ENCODE measurements at regions not wholly inside any gene's neighbourhood (a gene's known extent, or its start where the extent isn't known, plus 50 kb on each side); places are given as distances from the start of the nearest gene placed in this dataset.

DNA sequence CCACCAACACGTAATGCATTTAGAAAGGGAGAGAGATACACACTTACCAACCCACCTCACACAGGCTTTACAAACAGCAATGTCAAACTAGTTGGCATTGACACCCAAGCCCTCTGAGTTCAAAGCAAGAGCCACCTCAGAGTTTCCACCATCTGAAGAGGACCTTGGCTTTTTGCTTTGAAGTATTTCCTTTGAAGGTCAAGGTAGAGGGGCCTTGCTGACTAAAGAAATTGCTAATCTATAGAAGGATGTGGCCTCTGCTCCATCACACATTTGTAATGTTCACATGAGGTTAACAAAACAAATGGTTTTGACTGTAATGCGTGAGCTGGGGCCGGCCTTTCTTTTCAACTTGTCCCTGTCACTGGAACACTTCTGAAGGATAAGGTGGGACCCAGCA is 117.7 kb downstream of the POLR2M start:
- DNase-seq = no peak

DNA sequence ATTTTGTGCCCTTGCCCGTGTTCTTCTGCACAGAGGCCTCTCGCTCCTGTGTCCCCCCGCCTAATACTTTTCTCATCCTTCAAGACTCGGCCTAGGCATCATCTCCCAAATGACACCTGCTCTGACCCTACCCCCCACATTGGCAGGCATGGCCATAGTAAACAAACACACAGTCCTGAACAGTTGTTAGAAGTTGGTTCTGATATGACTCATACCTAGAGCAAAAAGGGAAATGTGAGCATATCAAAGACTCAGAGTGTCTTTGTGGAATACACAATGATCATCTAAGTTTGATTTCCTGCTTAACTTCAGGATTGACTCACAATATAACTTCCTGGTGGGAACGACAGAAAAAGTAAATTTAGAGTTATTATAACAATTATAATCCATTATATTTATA is 120.5 kb downstream of the POLR2M start:
- DNase-seq = no peak

DNA sequence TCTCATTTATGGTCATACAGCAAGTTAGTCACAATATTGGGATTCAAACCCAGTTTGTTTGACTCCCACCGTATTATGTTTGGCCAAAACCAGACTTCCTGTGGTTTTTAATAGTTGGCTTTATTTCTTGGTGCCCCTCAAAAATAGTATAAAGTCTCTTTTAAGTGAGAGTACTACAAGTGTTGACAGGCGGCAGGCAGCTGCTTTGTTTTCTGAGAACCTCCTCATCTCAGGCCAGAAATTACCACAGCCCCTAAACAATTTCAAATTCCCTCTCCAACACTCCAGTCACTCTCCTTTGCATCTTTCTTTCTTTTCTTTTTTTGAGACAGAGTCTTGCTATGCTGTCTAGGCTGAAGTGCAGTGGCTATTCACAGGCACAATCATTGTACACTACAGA is 121.5 kb downstream of the POLR2M start:
- no peak for DNase-seq

DNA sequence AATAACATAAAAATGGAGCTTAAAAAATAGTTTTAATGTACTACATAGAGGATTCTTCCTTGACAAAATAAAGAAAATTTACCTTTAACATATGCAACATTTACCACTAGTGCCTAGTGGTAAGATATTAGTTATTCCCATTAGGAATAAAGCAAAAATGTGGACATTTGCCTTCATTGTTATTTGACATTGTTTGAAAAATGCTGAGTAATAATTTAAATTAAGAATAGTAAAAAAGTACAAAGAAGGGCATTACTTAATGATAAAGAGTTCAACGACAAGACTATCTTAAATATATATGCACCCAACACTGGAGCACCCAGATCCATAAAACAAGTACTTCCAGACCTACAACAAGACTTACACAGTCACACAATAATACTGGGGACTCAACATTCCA is 125.7 kb downstream of the POLR2M start:
- no peak for DNase-seq

DNA sequence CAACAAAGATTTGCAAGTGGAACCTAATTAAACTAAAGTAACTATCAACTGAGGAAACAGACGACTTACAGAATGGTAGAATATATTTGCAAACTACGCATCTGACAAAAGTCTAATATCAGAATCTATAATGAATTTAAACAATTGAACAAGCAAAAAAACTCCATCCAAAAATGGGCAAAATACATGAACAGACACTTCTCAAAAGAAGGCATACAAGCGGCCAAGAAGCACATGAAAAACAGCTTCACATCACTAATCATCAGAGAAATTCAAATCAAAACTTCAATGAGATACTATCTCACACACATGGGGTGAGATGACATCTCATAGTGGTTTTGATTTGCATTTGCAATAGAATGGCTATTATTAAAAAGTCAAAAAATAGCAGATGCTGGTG is 128.6 kb downstream of the POLR2M start:
- DNase-seq = no peak

DNA sequence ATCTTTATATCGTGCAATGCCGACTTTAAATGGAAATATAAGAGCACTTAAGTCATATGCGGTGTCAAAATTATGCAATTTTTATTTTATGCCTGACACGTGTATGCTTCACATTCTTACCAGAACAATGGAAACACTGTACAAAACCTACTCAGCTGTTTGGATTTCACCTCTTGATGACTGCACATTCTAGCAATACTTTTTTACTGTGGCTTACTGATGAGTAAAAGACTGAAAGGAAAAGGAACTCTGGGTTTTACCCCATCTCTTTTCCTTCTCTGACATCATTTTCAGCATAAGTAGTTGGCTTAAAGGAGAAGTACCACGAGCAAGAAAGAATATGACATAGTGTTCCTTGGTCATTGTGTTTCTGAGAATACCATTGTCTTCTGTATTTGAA is 142.8 kb downstream of the POLR2M start:
- DNase-seq = no peak

DNA sequence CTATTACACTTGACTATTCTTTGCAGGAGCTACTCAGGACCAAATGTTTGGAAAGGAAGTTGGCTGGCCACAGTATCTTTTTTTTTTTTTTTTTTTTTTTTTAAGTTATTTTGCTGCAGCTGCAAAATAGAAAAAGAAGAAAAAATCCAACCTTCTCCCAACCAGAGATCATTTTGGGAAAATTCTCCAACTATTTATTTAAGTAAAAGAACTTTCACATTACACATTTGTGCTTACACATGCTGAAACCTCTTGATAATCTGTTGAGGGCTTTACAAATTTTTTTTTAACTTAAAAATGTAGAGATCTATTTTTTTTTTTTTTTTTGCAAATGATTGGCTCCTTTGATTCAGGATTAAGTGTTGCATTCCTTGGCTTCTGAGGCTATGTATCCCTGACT is 148.0 kb downstream of the POLR2M start:
- DNase-seq = no peak

DNA sequence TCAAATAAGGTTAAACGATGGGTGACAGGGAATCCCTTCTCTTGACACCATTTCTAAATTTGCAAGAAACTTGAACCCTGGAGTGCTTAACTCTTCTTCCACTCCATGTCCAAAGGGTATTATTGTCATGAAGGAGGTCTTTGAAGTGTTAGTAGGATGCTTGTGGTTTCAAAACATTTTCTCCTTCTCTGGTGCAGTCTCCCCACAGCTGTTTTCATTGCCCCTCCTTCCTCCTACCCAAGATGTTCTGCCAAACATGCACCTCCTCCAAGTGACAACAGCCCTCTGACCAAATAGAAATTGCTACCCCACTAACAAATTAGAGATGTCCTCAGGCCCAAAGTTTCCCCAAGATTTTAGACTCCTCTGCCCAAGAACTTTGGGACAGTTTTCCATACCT is 151.4 kb downstream of the POLR2M start:
- no peak for DNase-seq

DNA sequence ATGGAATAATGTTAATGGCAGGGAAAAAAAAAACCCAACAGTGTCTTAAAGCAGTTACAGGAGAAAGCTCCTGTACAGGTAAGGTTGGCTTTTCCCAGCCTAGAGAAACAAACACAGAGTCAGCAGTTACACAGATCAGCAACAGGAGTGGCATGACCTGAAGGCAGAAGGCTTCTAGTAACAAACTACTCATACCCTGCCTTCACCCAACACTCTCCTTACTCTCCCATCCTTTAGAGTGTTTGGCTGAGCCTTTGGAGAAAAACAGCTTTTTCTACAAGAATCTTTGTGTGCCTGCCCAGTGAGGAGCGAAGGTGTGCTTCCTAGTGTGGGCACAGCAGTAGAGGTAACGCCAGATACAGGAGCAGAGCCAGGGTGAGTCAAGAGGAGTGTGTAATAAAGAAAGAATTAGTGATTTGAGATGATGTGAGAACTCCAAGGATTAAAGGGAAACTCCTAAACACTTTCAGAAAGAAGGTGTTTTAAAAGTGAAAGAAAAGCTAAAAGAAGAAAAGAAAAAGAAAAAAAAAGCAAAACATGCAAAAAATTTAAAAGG is 152.7 kb downstream of the POLR2M start:
- DNase-seq = no peak

DNA sequence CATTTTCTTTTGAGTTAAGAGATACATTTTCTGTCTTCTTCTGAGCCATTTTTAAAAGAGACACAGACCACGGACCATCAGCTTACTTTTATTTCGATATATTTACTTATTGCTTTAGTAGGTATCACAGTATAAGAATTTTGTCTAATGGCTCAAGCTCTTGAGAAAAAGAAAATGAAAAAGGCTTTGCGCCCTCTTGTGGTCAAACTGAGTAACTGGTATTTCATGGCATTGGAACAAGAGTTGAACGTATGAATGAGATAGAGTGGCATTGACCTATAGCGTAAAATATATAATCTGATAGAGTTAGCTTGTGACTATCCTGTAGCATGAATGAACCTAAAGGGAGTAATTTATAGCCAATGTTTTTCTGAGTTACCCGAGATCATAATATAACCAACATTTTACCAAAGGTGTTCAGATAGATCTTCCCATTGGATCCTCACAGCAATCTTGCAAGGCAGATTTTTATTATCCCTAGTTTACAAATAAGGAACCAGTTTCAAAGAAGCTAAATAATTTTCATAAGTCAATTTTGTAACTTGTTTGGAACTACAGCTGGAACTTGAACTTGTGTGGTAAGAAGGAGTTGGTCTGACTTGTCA is 154.6 kb downstream of the POLR2M start:
- DNase-seq = peak; percentile 46

DNA sequence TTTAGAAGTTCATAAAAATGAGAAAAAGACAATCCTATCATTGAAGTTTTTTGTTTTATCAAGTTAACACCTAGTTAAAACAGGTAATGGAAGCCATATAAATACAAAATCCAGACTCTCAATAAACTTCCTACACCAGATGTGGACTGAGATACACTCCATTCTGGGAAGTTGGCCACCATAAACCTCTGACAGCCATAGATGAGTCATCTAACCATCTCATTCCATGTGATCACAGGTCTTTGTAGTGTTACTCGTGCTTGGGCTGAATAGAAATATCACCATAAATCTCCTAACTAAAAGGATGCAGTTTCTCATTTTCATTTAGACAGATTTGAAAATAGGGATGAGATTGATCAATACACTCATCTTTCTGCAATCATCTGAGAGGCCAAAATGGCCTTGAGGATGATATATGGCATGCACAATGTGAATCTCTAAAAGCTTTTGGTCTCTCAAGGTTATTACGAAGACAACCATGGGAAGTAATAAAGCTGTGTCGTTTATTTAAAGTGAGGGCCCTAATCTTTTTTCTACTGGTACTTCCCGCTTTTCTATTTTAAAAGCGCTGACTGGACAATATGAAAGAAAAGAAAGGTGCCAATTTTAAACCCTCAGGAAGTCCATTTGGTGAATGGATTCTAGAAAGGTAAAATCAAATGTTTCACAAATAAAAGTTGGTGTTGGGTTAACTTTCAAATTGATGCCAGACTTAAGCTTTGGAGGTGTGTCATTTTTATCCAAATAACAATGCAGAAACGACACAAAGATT is 155.5 kb downstream of the POLR2M start:
- no peak for DNase-seq

DNA sequence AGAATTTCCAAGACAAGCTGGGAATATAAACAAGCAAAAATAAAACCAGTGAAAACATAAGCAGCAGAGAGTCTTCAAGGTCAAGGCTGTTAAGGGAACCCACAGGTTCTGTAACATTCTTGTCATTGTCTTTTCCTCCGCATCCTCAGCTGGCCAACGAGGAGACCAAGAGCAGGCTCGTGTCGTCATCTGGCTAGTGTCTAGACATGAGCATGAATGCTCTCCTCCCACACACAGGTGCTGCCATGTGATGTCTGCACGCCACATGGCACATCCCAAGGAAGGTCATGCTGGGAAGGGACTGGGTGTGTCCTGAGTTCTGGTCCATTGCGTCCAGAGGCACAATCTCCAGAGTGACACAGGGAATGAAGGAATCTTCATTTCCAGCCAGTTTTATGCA is 156.2 kb downstream of the POLR2M start:
- no peak for DNase-seq

DNA sequence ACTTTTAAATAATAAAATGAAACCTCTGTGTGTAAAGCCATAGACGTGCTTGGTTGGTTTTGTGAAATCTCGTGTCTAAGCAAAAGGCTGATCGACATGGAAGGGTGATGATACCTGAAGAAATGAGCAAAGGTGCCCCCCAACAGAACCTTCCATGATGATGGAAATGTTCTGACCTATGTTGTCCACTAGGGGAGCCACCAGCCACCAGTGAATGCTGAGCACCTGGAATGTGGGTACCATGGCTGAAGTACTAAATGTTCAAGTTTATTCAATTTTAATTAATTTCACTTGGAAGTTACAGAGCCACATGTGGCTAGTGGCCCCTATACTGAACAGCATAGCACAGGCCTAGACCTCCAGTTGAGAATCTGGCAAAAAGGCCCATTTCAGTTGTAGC is 158.8 kb downstream of the POLR2M start:
- DNase-seq = no peak

DNA sequence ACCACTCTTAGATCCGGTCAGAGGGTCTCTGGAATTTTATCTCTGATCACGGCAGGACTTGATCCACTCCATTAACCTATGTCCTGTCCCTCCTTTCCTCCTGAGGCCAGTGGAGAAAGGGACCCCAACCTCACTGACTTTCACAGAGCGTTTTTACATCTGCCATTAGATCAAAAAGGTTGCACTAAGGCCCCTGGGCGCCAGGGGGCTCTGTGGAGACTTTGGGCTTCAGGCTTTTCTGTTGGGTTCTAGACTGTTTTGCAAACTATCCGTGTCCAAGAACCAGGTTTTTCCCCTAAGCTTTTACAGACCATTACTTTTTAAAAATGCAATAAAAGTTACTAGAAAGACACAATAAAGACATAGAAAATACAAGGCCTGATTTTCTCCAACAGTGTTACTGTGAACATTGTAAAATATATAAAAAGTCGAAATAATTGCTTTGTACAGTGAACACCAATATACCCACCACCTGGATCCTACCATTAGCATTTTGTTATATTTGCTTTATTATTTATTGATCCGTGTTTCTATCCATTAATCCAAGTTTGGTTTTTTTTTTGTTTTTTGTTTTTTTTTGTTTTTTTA is 159.7 kb downstream of the POLR2M start:
- peak; percentile 47 for DNase-seq

DNA sequence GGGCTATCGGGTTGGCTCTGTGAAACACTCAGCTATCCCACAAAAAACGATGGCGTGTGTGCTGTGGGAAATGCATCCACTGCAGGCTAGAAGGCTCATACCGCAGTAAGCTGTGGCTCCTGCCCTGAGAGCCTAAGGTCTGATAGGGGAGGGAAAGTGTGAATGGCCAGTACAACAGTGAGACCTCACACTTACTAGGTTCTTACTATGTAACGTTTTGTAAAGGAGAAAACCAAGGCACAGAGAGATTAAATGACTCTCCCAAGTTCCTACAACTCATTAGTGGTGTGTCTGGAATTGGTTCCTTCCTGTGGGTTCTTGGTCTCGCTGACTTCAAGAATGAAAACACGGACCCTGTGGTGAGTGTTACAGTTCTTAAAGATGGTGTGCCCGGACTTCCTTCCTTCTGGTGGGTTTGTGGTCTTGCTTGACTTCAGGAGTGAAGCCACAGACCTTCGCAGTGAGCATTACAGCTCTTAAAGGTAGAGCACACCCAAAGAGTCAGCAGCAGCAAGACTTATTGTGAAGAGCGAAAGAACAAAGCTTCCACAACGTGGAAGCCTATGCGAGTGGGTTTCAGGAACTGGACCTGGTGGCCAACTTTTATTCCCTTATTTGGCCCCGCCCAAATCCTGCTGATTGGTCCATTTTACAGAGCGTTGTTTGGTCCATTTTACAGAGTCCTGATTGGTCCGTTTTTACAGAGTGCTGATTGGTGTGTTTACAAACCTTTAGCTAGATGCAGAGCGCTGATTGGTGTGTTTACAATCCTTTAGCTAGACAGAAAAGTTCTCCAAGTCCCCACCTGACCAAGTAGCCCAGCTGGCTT is 161.7 kb downstream of the POLR2M start:
- no peak for DNase-seq

DNA sequence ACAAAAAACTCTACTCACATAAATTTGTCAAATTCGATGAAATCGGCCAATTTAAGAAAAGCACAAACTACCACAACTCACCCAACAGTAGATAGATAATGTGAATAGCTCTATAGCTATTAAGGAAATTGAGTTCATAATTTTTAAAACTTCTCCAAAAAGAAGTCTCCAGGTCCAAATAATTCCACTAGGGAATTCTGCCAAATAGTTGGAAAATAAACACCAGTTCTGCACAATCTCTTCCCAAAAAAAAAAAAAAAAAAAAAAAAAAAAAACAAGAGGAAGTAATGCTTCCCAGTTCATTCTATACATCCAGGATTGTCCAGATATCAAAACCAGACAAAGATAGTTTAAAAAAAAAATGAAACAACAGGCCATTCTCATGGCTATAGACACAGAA is 164.2 kb downstream of the POLR2M start:
- no peak for DNase-seq

DNA sequence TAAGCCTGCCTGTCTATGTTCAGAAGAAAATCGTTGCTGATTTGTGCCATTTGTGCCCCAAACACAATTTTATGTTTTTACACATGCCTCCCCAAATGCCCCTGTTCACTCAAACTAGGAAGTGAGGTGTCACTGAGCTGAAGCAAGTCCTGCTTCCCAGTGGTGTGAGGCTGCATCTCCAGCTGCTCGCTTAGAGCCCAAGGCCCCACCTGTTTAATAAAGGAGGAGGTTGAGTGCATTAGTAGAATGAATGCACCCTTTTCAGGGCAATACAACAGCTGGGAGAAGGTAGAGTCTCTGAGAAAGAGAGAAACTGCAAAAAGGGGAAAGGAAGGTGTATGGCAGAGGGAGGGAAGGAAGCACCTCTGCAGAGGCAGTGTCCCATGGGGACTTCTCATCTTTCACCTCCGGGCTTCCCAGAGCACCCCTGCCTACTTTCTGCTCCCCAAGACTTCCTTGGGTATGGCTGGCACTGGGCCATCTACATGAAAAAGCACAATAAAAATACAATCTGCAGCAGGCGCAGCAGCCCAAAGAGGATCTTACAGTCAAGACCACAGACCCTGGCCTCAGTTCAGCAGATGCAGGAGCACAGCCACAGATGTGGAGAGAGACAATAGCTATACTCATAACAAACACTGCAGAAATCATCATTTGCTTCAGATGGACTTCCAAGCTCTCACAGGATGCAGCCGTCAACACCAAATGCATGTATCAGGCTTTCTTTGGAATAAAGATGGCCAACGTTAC is 165.9 kb downstream of the POLR2M start:
- DNase-seq = no peak

DNA sequence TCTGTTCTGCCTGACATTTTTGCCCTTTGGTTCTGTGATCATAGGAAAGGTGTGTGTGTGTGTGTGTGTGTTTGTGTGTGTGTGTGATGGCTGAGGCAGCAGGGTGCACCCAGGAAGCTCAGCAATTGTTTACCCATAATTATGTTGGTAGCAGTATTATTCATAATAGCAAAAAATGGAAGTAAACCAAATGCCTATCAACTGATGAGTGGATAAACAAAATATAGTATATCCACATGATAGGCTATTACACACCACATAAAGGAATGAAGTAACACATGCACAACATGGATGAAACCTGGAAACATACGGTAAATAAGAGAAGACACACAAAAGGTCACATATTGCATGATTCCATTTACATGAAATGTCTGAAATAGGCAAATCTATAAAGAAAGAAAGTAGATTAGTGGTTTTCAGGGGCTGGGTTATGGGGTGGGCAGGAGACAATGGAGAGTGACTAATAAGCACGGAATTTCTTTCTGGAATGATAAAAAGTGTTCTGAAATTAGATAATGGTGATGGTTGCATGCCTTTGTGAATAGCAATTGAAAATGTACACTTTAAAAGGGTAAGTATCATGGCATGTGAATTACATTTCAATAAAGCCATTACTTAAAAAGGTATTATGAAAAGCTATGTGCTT is 167.2 kb downstream of the POLR2M start:
- no peak for DNase-seq

DNA sequence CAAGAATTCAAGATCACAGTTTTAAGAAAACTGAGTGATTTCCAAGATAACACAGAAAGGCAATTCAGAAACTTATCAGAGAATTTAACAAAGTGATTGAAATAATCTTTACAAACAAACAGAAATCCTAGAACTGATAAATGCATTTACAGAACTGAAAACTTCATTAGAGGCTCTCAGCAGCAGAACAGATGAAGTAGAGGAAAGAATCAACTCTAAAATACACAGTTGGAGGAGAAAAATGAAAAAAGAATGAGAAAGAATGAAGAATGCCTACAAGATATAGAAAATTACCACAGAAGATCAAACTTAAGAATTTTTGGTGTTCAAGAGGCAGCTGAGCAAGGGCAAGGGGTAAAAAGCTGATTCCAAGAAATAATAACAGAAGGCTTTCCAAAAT is 168.8 kb downstream of the POLR2M start:
- no peak for DNase-seq

DNA sequence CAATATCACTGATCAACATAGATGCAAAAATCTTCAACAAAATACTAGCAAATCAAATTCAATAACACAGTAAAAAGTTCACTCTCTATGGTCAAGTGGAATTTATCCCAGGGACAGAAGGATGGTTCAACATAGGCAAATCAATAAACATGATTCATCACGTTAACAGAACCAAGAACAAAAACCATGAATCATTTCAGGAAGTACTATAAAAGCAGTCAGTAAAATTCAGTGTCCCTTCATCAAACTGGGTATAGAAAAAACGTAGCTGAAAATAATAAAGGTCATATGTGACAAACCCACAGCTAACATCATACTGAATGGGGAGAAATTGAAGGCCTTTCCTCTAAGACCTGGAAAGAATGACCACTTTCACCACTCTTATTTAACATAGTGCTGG is 172.1 kb downstream of the POLR2M start:
- no peak for DNase-seq

DNA sequence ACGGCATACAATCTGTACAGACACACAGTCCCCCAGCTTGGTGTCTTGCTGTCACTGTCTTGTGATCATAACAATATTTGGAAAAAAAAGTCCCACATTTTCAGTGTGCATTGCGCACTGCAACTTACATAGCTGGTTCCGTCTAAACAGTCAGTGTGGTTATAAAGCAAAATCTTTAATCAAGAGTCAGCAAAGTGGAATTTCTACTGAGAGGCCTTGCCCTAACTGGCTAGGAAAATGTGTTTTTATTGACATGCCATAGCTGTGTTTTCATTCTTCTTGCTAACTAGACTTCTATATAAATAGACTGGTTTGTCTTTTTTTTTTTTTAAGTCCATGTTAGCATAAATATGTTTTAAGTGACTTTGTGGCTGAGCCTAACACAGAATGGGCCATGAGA is 174.8 kb downstream of the POLR2M start:
- no peak for DNase-seq

DNA sequence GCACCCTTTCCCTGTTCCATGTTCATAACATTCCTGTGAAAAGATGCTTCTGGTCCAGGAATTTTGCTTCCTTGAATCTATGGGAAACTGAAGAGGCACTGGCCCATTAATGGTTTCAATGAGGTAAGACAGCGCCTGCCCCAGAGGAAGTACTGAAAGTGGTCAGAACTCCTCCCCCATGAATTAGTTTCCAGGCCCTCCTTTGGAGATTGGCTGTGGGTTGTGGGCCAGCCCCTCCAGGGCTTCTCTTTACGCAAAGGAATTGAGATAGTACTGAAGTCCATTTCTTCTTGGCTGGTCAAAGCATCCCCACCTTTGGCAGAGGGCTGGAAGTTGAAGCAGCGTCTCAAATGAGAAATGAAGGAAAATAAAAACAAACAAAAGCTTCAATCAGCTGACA is 175.5 kb downstream of the POLR2M start:
- no peak for DNase-seq
